ENCODE measurements at regions not wholly inside any gene's neighbourhood (a gene's known extent, or its start where the extent isn't known, plus 50 kb on each side); places are given as distances from the start of the nearest gene placed in this dataset.

- peaks cover 17 to 23% of the 10 kb centered on the region in 2 experiments; a peak in 3 of 4 replicates for H3K4me1 ChIP-seq (ENCODE audit: control insufficient read depth in 1 of 2, insufficient read depth in 2 of 2, low read depth in 1 of 2, low read length in 1 of 2)
- H3K9me2 ChIP-seq: no peaks in the 10 kb centered on the region
- ChIA-PET CTCF (no interaction called here), POLR2A (no interaction called here)
- H3K27ac ChIP-seq (ENCODE audit: low read depth in 2 of 2, low read length in 1 of 2): no peak overlapping the region
- H3K4me3 ChIP-seq (ENCODE audit: low read depth in 2 of 2, low read length in 1 of 2): no peak overlapping the region
- no peaks in the 10 kb centered on the region for H4K20me1 ChIP-seq (ENCODE audit: insufficient read depth)
- WGBS (ENCODE audit: low lambda C conversion rate): 74% methylated on average over 9 of the region's 9 CpGs
- H3K79me2 ChIP-seq (ENCODE audit: insufficient read depth): no peaks in the 10 kb centered on the region
- no peak overlapping the region for H3K9ac ChIP-seq
- no peaks in the 10 kb centered on the region for H3K27me3 ChIP-seq (ENCODE audit: insufficient read depth)
- DNase-seq: no peak
- H2AFZ ChIP-seq (ENCODE audit: low read depth): no peak overlapping the region
- no peaks in the 10 kb centered on the region for H3K36me3 ChIP-seq (replicated peaks in 1 of 2; ENCODE audit: control insufficient read depth in 1 of 2, insufficient read depth in 2 of 2, low read length in 1 of 2)
- H3K4me2 ChIP-seq: no peak overlapping the region
- peaks cover 11% of the 10 kb centered on the region for H3F3A ChIP-seq (replicated peaks; ENCODE audit: insufficient read depth)
- TF ChIP-seq YY1 (IDR thresholded peaks at IDR 0.05; ENCODE audit: low read depth): no peak
- TF ChIP-seq, protein P1, sequence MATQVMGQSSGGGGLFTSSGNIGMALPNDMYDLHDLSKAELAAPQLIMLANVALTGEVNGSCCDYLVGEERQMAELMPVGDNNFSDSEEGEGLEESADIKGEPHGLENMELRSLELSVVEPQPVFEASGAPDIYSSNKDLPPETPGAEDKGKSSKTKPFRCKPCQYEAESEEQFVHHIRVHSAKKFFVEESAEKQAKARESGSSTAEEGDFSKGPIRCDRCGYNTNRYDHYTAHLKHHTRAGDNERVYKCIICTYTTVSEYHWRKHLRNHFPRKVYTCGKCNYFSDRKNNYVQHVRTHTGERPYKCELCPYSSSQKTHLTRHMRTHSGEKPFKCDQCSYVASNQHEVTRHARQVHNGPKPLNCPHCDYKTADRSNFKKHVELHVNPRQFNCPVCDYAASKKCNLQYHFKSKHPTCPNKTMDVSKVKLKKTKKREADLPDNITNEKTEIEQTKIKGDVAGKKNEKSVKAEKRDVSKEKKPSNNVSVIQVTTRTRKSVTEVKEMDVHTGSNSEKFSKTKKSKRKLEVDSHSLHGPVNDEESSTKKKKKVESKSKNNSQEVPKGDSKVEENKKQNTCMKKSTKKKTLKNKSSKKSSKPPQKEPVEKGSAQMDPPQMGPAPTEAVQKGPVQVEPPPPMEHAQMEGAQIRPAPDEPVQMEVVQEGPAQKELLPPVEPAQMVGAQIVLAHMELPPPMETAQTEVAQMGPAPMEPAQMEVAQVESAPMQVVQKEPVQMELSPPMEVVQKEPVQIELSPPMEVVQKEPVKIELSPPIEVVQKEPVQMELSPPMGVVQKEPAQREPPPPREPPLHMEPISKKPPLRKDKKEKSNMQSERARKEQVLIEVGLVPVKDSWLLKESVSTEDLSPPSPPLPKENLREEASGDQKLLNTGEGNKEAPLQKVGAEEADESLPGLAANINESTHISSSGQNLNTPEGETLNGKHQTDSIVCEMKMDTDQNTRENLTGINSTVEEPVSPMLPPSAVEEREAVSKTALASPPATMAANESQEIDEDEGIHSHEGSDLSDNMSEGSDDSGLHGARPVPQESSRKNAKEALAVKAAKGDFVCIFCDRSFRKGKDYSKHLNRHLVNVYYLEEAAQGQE (IDR thresholded peaks at IDR 0.05; ENCODE audit: low read depth, low read length): no peak
- TF ChIP-seq PBX3 (IDR thresholded peaks at IDR 0.05): no peak
- TF ChIP-seq EP300 (IDR thresholded peaks at IDR 0.05; ENCODE audit: borderline replicate concordance in 1 of 2, low read depth in 1 of 2, low read length in 1 of 2): no peak
- no peak for TF ChIP-seq USF1 (IDR thresholded peaks at IDR 0.05; ENCODE audit: borderline replicate concordance, low read depth)
- no peak for TF ChIP-seq EZH2phosphoT487 (IDR thresholded peaks at IDR 0.05; ENCODE audit: borderline replicate concordance, low read depth)
- TF ChIP-seq POLR2AphosphoS5 (IDR thresholded peaks at IDR 0.05; ENCODE audit: low read depth, low read length): no peak
- TF ChIP-seq ELF1 (IDR thresholded peaks at IDR 0.05): no peak
- TF ChIP-seq MXI1 (IDR thresholded peaks at IDR 0.05; ENCODE audit: low read depth, low read length): no peak
- TF ChIP-seq CHD2 (IDR thresholded peaks at IDR 0.05; ENCODE audit: low read length, partially characterized antibody): no peak
- TF ChIP-seq TCF12 (IDR thresholded peaks at IDR 0.05): no peak
- TF ChIP-seq JUND (IDR thresholded peaks at IDR 0.05): no peak
- no peak for TF ChIP-seq GATA2 (CRISPR knock-in tag; IDR thresholded peaks at IDR 0.05)
- no peak for TF ChIP-seq RCOR1 (IDR thresholded peaks at IDR 0.05; ENCODE audit: low read length)
- TF ChIP-seq FOXJ3 (CRISPR knock-in tag; IDR thresholded peaks at IDR 0.05): no peak
- no peak for TF ChIP-seq MEF2A (IDR thresholded peaks at IDR 0.05; ENCODE audit: borderline replicate concordance, low read depth)
- no peak for TF ChIP-seq RFX5 (IDR thresholded peaks at IDR 0.05; ENCODE audit: low read length)
- TF ChIP-seq RXRA (IDR thresholded peaks at IDR 0.05; ENCODE audit: borderline replicate concordance, low read depth): no peak
- no peak for TF ChIP-seq TEAD4 (IDR thresholded peaks at IDR 0.05; ENCODE audit: borderline replicate concordance, insufficient read depth)
- no peaks in the 10 kb centered on the region for H3K9me3 ChIP-seq
Measured at GRCh38 chr9:88809355-88810161, 181.7 kb upstream of the S1PR3 start.
